CD4-positive, alpha-beta T cell treated with Interleukin-17A for 1 hour (primary cell): ENCODE measurements at regions not wholly inside any gene's neighbourhood (a gene's known extent, or its start where the extent isn't known, plus 50 kb on each side); places are given as distances from the start of the nearest gene placed in this dataset.
"Not testable (repeated sequence)": the region's sequence is repeated elsewhere in the genome, so short reads cannot be mapped to it uniquely, and the experiment has no call there.

Experiments used
- DNase-seq: peaks from one replicate; pipeline ENCODE4 v3.0.0-alpha.2; 2020

GRCh38 chr2:238704471-238705225, 143.2 kb upstream of the TWIST2 start:
- no peak for DNase-seq

GRCh38 chr2:238706163-238706562, 141.7 kb upstream of the TWIST2 start:
- no peak for DNase-seq

GRCh38 chr2:238706673-238707072, 141.2 kb upstream of the TWIST2 start:
- DNase-seq = no peak

- DNase-seq = no peak
Measured at GRCh38 chr2:238709325-238710025, 138.4 kb upstream of the TWIST2 start.

GRCh38 chr2:238710032-238710735, 137.7 kb upstream of the TWIST2 start:
- DNase-seq = no peak

GRCh38 chr2:238710787-238711186, 137.1 kb upstream of the TWIST2 start:
- DNase-seq = no peak

GRCh38 chr2:238711346-238711745, 136.5 kb upstream of the TWIST2 start:
- no peak for DNase-seq

GRCh38 chr2:238712011-238712410, 135.9 kb upstream of the TWIST2 start:
- no peak for DNase-seq

GRCh38 chr2:238713198-238713826, 134.6 kb upstream of the TWIST2 start:
- no peak for DNase-seq

GRCh38 chr2:238714038-238714528, 133.8 kb upstream of the TWIST2 start:
- no peak for DNase-seq

GRCh38 chr2:238716171-238716570, 131.7 kb upstream of the TWIST2 start:
- DNase-seq = no peak

GRCh38 chr2:238716585-238716984, 131.3 kb upstream of the TWIST2 start:
- no peak for DNase-seq

GRCh38 chr2:238717084-238717483, 130.8 kb upstream of the TWIST2 start:
- no peak for DNase-seq

- DNase-seq = no peak
Measured at GRCh38 chr2:238719641-238720040, 128.2 kb upstream of the TWIST2 start.

GRCh38 chr2:238720232-238720672, 127.6 kb upstream of the TWIST2 start:
- DNase-seq = peak; percentile 16

GRCh38 chr2:238722181-238722580, 125.7 kb upstream of the TWIST2 start:
- DNase-seq = no peak

- no peak for DNase-seq
Measured at GRCh38 chr2:238722883-238723282, 125.0 kb upstream of the TWIST2 start.

- not testable (repeated sequence) for DNase-seq
Measured at GRCh38 chr2:238723740-238724320, 124.1 kb upstream of the TWIST2 start.

GRCh38 chr2:238724728-238725127, 123.2 kb upstream of the TWIST2 start:
- DNase-seq = no peak

GRCh38 chr2:238725298-238725697, 122.6 kb upstream of the TWIST2 start:
- DNase-seq = no peak

GRCh38 chr2:238726670-238727584, 121.0 kb upstream of the TWIST2 start:
- no peak for DNase-seq
